ENCODE measurements at regions not wholly inside any gene's neighbourhood (a gene's known extent, or its start where the extent isn't known, plus 50 kb on each side); places are given as distances from the start of the nearest gene placed in this dataset.

DNA sequence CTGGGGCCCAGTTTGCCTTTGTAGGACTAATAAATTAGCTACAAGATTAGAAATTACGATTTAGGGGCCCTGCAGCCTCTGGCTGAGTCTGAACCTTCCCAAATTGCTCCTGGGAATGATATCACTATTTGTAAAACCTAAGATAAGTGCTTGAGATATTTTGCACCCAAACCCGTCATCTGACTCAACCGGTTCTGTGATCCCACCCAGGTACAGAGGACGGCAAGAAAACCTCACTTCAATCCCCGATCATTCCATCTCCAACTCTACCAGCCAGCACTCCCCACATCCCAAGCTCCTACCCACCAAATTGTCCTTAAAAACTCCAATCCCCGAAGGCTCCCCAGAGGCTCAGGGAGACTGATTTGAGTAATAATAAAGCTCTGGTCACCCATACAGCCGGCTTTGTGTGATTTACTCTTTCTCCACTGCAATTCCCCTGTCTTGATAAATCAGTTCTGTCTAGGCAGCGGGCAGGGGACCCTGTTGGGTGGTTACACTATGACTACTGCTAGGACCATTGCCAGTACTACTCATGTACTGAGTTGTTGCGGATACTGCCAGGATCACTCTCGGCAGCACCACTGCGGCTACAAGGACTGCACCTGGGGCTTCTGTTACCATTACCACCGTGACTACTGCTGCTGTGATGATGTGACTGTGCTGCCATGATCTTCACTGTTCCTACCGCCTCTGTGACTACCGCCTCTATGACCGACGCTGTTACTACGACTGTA, 73.1 kb downstream of the IRF8 start:
- DNase-seq, result no peak

DNA sequence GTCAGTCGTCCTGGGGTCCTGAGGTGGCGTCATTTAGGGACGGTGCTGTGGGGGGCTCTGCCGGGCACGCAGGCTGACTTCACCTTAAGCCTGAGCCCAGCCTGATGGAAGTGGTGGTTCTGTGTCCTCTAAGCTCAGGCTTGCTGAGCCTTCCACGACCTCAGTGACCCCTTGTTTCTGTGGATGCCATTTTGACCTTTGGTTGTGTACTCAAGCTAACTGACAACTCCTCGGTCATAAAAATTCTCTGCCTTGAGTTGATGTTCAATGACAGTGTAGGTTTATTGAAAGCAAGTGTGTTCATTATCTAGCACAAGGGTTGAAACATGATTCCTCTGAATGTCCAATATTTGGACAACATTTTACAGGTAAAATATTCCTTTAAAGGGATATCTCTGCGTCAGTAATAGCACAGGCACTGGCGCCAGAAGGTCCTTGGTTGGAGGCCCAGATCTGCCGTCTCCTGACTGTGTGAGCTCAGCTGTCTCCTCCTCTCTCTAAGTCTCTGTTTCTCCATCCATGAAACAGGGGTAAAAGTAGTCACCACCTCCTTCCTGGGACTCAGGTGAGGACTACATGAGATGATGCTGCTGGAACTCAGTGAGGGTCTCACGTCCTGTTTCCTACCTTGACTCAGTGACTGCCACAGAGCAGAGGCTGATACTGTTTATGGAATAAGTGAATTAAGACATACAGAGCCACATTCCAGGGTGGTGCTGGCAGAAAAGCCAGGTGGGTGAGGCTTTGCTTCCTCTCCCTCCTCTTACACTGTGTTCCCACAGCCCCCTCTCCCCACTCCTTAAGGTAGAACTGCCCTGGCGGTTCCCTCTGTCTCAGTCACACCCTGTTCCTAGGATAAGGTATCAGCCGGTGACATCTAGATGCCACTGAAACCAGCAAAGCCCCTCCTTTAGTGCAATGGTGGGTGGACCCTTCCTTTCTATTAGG, 75.7 kb downstream of the IRF8 start:
- DNase-seq, result no peak

DNA sequence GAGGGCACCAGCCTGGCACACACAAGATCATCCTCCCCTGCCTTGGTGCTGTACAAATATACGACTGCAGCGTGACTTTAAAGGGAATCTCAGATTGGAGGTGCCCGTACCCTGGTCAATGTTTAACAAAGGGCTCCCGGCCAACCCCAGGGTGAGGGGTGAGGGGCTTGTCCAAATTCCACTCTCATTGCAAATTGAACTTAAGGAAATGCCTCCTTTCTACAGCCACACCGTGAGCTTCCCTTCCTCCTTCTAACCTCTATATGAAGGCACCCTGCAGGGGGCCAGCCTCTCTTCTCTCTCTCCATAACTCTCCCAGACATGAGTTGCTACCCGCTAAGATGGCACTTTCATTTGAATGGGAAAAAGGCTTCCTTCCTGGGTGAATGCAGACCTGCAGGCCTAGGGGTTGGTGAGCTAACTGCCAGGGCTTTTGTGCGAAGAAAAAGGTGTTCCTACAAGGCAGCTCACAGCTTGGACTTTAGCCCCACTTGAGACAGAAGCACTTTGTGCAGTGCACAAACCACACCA, 76.6 kb downstream of the IRF8 start:
- no peak for DNase-seq

DNA sequence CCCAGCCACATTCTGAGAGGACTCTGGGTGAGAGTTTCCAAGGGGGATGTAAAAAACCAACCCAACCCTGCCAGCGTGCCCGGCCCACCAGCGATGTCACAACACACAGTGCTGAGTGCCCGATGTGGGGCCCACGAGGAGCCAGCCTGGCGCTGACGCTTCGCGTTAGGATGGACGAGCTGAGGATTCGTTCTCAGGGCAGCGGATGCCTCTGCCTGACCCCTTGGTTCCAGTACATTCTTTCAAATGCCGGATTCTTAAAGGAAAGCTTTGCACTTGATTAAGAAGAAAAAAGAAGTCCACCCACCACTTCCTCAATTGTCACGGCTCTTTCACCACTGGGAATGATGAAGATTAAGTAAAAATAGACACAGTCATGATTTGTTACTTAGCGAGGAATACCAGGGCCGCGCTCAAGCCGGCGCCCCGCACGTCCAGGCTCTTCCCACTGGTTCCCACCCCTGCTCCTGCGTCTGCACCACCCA, 79.4 kb downstream of the IRF8 start:
- no peak for DNase-seq

DNA sequence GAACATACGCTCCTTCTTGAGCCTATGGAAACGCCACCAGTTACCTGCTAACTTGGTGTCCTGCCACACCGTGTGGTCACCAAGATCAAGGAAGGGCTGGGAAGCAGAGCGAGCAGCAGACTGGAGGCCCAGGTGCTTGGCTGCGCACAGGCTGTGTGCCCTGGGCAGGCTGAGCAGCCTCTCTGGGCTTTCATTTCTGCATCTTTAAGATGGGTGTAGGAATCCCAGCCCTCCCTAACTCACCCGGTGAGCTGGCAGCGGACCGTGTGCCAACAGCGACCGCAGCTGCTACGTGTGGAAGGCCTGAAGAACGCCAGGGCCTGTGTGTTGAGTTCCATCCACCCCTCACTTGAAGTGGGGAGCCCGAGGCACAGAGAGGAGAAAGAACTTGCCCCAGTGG, 80.0 kb downstream of the IRF8 start:
- DNase-seq, result no peak

DNA sequence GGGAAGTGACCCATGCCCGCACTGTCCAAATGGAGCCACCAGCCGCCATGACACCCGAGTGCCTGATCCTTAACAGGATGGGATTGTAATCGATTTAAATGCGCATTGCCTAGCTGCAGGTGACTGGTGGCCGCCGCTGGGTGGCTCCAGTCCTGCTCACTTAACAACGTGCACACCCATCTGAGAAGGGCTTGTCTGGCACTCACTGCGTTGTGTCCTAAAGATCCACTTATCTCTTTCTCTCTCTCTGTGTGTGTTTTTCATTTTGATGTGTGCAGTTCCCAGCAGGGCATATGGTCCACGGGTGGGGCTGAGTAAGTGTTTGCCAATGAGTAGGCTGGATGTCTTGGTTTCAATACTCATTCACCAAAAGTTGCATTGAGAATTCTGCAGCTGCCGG, 80.6 kb downstream of the IRF8 start:
- DNase-seq, result no peak

DNA sequence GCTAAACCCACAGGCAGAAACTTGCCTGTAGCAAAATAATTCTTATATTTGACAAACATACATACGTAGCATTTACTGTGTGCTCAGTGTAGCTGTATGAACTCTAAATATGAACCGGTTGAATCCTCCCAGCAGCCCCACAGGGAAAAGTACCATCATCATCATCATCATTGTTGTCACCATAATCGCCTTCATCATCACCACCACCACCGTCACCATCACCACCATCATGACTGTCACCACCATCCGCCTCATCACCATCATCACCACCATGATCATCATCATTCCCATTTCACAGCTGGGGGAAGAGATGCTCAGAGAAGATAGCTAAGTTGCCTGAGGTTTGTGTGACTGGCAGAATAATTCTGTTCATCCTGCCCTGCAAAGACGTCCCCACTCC, 81.7 kb downstream of the IRF8 start:
- DNase-seq, result no peak

DNA sequence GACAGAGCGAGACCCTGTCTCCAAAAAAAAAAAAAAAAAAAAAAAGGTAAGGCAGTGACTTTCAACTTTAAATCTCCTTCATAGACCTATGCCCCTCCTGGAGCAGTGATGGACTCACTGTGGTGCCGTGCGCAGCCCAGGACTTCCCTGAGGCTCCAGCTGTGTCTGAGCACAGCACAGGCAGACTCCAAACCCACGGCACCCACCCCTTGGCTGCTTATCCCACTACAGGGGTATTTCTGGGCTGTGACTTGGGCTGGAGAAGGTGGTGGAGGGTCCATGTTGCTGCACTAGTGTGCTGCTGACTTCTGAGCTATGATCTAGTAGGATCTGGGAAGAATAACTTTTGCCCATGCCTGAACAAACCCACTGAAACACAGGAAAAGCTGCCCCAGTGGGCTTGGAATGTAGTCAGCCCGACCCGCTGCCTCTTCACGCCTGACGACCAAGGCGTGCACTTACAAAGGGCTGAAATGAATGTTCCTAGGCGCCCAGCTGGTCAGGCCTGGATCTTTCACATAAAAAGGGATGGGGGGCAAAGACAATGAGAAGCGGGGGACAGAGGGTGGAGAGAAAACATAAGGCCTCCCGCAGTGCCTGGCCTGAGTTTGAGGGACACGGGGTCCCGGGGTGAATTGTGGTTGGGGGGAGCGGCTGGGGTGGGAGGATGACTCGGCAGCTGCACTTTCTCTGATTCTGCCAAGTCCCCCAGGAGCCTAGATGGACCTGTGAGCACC, 83.0 kb downstream of the IRF8 start:
- DNase-seq, result no peak

DNA sequence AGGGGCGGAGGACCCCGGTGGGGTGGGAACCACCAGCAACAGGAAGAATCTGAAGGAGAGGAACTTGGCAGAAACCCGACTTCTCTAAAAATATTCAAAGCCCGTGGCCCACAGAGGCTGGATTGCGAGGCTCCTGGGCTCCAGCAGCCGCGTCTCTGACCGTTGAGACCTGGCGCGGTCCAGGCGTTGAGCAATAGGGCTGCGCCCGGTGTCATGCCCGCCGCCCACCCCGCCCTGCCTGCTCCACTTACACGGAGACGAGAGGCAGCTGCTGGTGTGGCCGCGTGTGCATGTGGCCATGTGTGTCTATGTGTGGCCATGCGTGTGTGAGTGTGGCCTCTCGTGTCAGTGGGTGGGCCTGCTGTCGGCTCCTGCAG, 83.6 kb downstream of the IRF8 start:
- no peak for DNase-seq

DNA sequence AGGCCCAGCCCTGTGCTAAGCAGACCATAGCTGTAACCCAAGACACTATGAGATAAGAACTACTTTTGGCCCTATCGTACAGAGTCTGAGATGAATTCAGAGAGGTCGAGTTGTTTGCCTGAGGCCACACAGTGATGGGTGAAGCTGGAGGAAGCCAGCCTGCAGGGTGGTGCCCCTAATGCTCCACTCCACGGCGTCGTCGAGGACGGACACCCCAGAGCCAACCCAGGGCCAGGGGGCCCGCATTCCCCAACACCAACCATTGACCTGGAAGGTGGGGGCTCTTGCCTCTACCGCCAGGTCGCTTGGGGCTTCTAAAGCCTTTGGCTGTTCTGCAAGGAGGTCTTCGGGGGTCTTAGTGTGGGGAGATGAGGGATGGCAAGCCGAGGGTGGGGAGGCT, 84.1 kb downstream of the IRF8 start:
- DNase-seq, result no peak

DNA sequence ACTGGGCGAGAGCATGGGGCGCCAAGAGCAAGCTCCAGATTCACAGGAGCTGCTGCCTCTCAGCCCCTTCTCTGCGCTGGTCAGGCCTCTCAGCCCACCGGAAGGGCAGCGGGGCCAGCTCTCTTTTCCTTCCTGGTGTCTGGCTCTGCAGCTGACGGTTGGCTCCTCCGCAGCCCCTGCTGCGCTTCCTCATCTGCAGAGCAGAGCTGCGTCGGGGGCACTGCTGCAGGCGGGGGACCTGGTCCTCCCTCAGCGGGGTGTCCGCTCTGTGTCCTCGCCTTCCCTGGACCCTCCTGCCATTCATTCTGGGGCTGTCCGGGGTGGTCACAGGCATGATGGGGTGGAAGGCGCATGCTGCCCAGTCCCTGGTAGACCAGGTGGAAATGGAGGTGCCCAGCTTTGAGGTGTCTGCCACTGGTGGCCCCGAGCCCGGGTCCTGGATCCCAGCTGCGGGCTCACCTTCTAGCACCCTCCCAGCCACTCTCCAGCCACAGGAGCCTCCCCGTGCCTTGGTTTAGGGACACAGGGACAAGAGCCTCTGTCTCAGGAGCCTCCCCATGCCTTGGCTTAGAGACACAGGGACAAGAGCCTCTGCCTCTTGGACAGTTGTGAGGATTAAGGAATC, 84.8 kb downstream of the IRF8 start:
- no peak for DNase-seq

DNA sequence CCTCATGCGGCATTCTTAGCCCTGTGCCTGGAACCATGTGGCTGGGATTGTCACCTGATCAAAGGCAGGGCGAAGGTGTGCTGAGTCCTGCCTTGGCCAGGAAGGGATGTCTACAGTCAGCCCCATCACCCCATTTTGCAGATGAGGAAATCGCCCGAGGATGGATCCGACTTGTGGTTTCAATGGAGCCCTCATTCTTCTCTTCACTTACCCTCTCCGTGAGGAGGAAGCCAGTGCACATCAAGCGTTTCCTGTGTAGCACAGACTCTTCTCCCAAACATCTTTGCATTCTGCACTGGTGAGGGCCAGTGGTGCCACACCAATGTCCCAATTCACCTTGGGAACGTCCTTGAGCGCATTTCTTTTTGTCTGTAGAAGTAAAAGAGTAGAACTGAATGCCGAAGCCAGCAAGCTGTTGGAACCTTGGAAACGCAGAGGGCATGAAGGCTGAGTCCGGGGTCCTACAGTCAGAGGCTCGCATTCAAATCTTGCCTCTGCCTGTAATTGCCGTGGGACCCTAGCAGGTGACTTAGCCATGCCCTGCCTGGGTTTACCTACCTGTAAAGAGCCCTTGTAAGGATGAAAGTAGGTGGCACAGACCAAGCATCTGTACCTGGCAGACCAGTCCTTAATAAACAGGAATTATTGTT, 85.4 kb downstream of the IRF8 start:
- DNase-seq, result no peak

DNA sequence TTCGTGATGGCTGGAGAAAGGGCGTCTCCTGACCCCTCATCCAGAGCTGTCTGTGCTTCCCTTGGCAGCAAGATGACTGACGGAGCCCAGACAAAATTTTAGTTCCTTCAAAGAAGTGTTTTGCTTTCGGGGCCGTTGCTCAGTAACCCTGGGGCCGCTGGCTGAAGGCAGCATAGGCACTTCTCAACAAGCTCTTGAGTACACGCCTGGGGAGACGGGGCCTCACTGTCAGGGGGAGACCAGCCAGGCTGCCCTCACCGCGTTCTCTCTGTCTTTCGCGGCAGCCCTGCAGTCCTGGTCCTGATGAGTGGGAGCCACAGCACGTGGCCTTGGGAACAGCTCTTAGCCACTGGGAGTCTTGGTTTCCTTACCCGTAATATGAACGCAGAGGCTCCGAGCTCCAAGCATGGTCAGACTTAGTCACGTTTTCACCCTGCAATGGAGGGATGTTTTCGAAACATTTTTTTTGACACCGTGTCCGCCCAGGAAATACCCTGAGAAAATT, 86.0 kb downstream of the IRF8 start:
- DNase-seq, result no peak

DNA sequence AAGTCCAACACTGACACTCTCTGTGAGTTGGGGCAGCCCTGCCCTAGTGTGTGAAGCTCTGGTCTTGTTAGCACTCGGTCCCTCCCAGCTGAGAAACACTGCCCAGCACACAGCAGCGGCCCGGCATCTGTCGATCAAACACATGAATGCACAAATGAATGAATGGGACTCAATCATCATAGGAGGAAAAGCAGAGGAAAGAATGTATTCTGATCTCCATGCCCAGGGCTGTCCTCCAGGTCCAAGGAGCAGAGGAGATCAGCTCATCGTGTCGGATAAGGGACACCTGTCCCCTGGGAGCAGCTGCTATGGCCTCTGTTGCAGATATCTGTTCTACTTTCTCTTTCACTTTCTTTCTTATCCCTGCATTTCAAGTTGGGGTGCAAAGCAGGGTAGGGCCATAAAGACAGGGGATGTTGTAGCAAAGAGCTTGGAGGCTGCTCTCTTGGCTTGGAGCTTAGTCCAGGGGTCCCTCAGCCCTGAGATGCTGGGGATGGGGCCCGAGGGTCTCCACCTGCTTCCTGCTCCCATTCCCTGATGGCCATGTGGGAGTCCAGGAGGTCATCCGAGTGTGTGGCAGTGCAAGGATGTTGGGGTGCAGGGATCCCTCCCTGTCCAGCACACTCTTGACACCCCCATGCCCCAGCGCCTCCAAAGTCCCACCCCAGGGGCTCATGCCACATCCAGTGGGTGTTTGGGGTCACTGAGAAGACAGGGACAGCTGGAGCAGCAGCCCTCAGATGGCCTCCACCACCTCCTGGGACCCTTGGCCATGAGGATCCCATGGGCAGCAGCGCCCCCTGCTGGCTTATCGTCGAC, 88.2 kb downstream of the IRF8 start:
- DNase-seq, result peak; percentile 54 to 65

DNA sequence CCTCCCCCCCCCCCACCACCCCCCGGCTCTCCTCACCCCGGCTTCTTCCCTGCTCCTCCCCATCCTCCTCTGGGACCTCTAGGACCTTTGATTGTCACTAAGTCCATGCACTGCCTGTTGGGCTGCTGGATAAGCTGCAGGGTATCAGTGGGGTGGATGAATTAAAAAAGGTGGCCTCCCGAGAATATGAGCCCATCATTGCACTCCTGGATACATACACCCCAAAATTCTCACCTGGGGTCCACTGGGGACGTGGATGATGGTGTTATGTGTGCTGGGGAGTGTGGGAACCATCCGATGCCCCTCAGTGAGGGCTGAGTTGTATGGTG, 88.8 kb downstream of the IRF8 start:
- no peak for DNase-seq

DNA sequence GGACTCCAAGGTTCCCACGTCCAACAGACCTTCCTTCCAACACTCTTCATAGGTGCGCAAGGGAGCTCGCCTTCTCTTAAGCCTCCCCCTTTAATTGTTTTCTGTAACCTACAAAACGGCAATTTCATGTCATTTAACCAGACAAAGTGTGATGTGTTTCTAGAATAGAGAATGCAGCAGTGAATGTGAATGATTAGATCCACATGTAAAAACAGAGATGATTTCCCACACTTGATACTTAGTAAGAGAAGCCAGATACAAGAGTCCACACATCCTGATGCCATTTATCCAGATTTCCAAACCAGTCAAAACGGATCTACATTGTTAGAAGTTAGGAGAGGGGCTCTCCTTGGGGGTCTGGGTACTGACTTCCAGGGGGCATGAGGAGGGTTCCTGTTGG, 89.3 kb downstream of the IRF8 start:
- DNase-seq, result no peak

DNA sequence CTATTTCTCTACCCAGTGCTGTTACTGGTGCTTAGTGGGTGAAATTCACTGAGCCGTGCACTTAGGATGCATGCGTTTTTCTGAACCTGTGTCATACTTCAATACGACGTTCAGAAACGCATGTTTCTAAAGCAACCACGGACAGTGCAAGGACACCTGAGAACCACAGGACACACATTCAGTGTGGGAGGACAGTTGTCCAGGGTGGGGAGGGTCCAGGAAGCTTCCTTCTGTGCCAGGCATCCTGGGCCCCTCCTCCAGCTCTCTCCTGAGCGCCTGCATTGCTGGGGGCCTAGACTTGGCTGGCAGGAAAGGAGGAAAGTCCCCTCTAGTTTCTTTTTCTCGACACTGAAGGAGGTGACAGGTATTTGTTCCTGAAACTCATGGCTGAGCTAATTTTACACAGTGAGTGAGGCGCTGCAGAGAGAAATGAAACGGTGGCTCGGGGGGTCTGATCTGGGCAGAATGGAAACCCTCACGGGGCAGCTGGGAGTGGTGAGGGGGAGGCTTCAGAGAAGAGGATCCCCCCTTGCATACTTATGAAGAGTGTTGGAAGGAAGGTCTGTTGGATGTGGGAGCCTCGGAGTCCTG, 89.9 kb downstream of the IRF8 start:
- DNase-seq, result peak; percentile 37 to 49

DNA sequence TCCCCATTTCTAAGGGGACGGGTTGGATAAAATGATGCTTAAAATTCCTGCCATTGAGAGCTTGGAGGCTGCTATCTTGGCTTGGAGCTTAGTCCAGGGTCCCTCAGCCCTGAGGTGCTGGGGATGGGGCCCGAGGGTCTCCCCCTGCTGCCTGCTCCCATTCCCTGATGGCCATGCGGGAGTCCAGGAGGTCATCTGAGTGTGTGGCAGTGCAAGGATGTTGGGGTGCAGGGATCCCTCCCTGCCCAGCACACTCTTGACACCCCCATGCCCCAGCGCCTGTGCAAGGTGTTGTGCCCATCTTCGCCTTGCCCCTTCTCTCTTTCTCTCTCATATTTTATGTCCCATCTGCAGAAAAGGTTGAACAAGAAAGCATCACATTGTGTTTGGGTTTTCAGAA, 90.4 kb downstream of the IRF8 start:
- DNase-seq, result no peak

DNA sequence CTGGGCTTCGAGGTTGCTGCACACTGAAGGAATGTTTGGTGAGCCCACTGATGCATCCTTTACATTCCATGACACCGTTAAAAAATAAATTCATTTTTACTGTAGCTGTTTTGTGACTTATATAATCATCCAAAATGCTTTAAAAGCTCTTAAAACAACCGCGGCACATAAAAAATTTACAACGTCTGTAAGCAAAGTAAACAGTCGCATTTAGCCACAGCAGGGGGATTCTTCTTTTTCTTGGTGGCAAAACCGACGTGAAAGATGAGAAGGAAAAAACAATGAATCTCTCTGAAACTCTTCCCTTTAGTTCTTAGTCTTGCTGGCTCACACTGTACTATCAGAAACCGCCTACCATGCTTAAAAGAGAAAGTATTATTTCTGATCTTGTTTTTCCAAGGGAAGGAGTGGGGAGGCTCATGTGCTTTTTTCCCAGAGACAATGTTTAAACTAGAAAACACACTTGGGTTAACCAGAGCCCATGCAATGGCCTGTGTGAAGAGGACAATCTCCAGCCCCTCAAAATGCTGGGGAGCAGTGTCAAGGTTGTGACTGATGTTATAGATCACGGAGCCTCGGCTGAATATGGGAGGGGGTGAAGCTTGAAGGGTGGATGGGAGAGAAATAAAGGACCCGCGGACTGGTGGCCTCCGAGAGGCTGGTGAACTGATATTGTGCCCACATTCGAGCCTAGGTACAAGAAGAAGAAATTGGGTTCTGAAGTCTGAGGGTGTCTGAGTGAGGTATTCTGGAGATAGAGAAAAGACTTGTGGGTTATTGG, 91.1 kb downstream of the IRF8 start:
- no peak for DNase-seq

DNA sequence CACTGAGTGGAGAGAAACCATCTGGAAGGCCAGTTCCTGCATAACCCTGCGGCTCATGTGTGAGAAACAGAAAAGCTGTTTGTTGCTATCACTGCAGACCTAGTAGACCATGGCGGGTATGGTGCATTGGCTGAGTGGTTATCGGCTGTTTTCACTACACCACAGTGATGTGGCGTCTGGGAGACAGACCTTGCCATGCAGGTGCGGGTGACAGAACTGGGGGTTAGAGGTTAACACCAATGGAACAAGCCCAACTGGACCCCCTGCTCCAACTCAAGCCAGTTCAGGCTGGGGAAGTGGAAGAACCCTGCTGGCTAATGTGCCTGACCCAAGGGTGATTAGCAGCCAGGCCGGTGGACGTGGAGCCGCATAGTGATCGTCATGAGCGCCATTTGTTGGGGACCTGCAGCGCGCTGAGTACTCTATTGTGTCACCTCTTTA, 91.9 kb downstream of the IRF8 start:
- no peak for DNase-seq

Measured in stimulated activated CD4-positive, alpha-beta T cell treated with anti-CD3 and anti-CD28 coated beads, Interleukin-2, amount 100 ng/mL, for 24 hours (primary cell).